ENCODE measurements at regions not wholly inside any gene's neighbourhood (a gene's known extent, or its start where the extent isn't known, plus 50 kb on each side); places are given as distances from the start of the nearest gene placed in this dataset.

GRCh38 chr2:111705239-111705638, 178.8 kb downstream of the ANAPC1 start:
- TF ChIP-seq CTCF (IDR thresholded peaks at IDR 0.05; ENCODE audit: control extremely low read depth in 1 of 3, insufficient read depth in 1 of 3, low read depth in 1 of 3, low read length in 3 of 3) (no peak), GABPA (IDR thresholded peaks at IDR 0.05; ENCODE audit: borderline replicate concordance, insufficient read depth, low read length) (no peak), KDM5A (IDR thresholded peaks at IDR 0.05; ENCODE audit: low read length) (no peak), YY1 (IDR thresholded peaks at IDR 0.05; ENCODE audit: low read depth, low read length) (no peak), TAF1 (IDR thresholded peaks at IDR 0.05; ENCODE audit: low read depth, low read length) (no peak), SIX5 (IDR thresholded peaks at IDR 0.05; ENCODE audit: low read depth, low read length) (no peak), SP1 (IDR thresholded peaks at IDR 0.05; ENCODE audit: low read depth, low read length) (no peak), ZNF274 (IDR thresholded peaks at IDR 0.05; ENCODE audit: borderline replicate concordance, extremely low read depth, low read length) (no peak), CEBPB (IDR thresholded peaks at IDR 0.05; ENCODE audit: low read depth, low read length) (no peak)

Measured in H1 (cell line).